ENCODE measurements at regions not wholly inside any gene's neighbourhood (a gene's known extent, or its start where the extent isn't known, plus 50 kb on each side); places are given as distances from the start of the nearest gene placed in this dataset.

GRCh38 chr2:82708681-82709080 is 1750.4 kb downstream of the SUCLG1 start:
- Histone ChIP-seq H3K4me3 (ENCODE audit: low read depth in 1 of 2, low read length in 2 of 2) (no peak overlapping the region), H3K9me3 (ENCODE audit: control insufficient read depth in 2 of 2, insufficient read depth in 1 of 2, low read depth in 1 of 2, low read length in 1 of 2) (no peaks in the 10 kb centered on the region), H3K27me3 (ENCODE audit: control insufficient read depth in 1 of 2, insufficient read depth in 2 of 2, low read length in 2 of 2) (no peaks in the 10 kb centered on the region), H3K4me1 (ENCODE audit: control insufficient read depth in 2 of 2, insufficient read depth in 2 of 2, low read length in 1 of 2) (no peaks in the 10 kb centered on the region), H3K36me3 (ENCODE audit: control insufficient read depth in 2 of 2, insufficient read depth in 2 of 2, low read length in 1 of 2) (no peaks in the 10 kb centered on the region), H3K27ac (ENCODE audit: low read depth in 2 of 2, low read length in 1 of 2) (no peak overlapping the region)
- 65 to 67% methylated on average over 2 of the region's 2 CpGs for WGBS, 2 donors

GRCh38 chr2:82697231-82697630 is 1761.8 kb downstream of the SUCLG1 start:
- Histone ChIP-seq H3K9me3 (ENCODE audit: control insufficient read depth in 2 of 2, insufficient read depth in 1 of 2, low read depth in 1 of 2, low read length in 1 of 2) (no peaks in the 10 kb centered on the region), H3K36me3 (ENCODE audit: control insufficient read depth in 2 of 2, insufficient read depth in 2 of 2, low read length in 1 of 2) (no peaks in the 10 kb centered on the region), H3K27me3 (ENCODE audit: control insufficient read depth in 1 of 2, insufficient read depth in 2 of 2, low read length in 2 of 2) (no peaks in the 10 kb centered on the region), H3K4me3 (ENCODE audit: low read depth in 1 of 2, low read length in 2 of 2) (no peak overlapping the region), H3K27ac (ENCODE audit: low read depth in 2 of 2, low read length in 1 of 2) (no peak overlapping the region), H3K4me1 (ENCODE audit: control insufficient read depth in 2 of 2, insufficient read depth in 2 of 2, low read length in 1 of 2) (no peaks in the 10 kb centered on the region)
- WGBS, 2 donors, result 59 to 69% methylated on average over 1 of the region's 1 CpG

GRCh38 chr2:82694431-82694830 is 1764.6 kb downstream of the SUCLG1 start:
- H3K9me3 ChIP-seq (ENCODE audit: control insufficient read depth in 2 of 2, insufficient read depth in 1 of 2, low read depth in 1 of 2, low read length in 1 of 2), result no peaks in the 10 kb centered on the region
- H3K4me3 ChIP-seq (ENCODE audit: low read depth in 1 of 2, low read length in 2 of 2), result no peak overlapping the region
- WGBS, 2 donors, result 82 to 85% methylated on average over 2 of the region's 2 CpGs
- H3K4me1 ChIP-seq (ENCODE audit: control insufficient read depth in 2 of 2, insufficient read depth in 2 of 2, low read length in 1 of 2), result no peaks in the 10 kb centered on the region
- no peaks in the 10 kb centered on the region for H3K27me3 ChIP-seq (ENCODE audit: control insufficient read depth in 1 of 2, insufficient read depth in 2 of 2, low read length in 2 of 2)
- no peak overlapping the region for H3K27ac ChIP-seq (ENCODE audit: low read depth in 2 of 2, low read length in 1 of 2)
- H3K36me3 ChIP-seq (ENCODE audit: control insufficient read depth in 2 of 2, insufficient read depth in 2 of 2, low read length in 1 of 2), result no peaks in the 10 kb centered on the region

GRCh38 chr2:82690757-82691411 is 1768.2 kb downstream of the SUCLG1 start:
- no peaks in the 10 kb centered on the region for H3K9me3 ChIP-seq (ENCODE audit: control insufficient read depth in 2 of 2, insufficient read depth in 1 of 2, low read depth in 1 of 2, low read length in 1 of 2)
- H3K27me3 ChIP-seq (ENCODE audit: control insufficient read depth in 1 of 2, insufficient read depth in 2 of 2, low read length in 2 of 2), result no peaks in the 10 kb centered on the region
- no peak overlapping the region for H3K27ac ChIP-seq (ENCODE audit: low read depth in 2 of 2, low read length in 1 of 2)
- 76 to 83% methylated on average over 2 of the region's 2 CpGs for WGBS, 2 donors
- no peaks in the 10 kb centered on the region for H3K4me1 ChIP-seq (ENCODE audit: control insufficient read depth in 2 of 2, insufficient read depth in 2 of 2, low read length in 1 of 2)
- no peak overlapping the region for H3K4me3 ChIP-seq (ENCODE audit: low read depth in 1 of 2, low read length in 2 of 2)
- no peaks in the 10 kb centered on the region for H3K36me3 ChIP-seq (ENCODE audit: control insufficient read depth in 2 of 2, insufficient read depth in 2 of 2, low read length in 1 of 2)

- Histone ChIP-seq H3K27ac (ENCODE audit: low read depth in 2 of 2, low read length in 1 of 2) (no peak overlapping the region), H3K9me3 (ENCODE audit: control insufficient read depth in 2 of 2, insufficient read depth in 1 of 2, low read depth in 1 of 2, low read length in 1 of 2) (no peaks in the 10 kb centered on the region), H3K36me3 (ENCODE audit: control insufficient read depth in 2 of 2, insufficient read depth in 2 of 2, low read length in 1 of 2) (no peaks in the 10 kb centered on the region), H3K4me3 (ENCODE audit: low read depth in 1 of 2, low read length in 2 of 2) (no peak overlapping the region), H3K4me1 (ENCODE audit: control insufficient read depth in 2 of 2, insufficient read depth in 2 of 2, low read length in 1 of 2) (no peaks in the 10 kb centered on the region), H3K27me3 (ENCODE audit: control insufficient read depth in 1 of 2, insufficient read depth in 2 of 2, low read length in 2 of 2) (no peaks in the 10 kb centered on the region)
- WGBS, 2 donors, result 55% methylated on average over 2 of the region's 2 CpGs
These were observed 1783.9 kb downstream of the SUCLG1 start for GRCh38 chr2:82675186-82675585.

GRCh38 chr2:82674652-82675051 is 1784.4 kb downstream of the SUCLG1 start:
- H3K27ac ChIP-seq (ENCODE audit: low read depth in 2 of 2, low read length in 1 of 2), result no peak overlapping the region
- no peak overlapping the region for H3K4me3 ChIP-seq (ENCODE audit: low read depth in 1 of 2, low read length in 2 of 2)
- no peaks in the 10 kb centered on the region for H3K36me3 ChIP-seq (ENCODE audit: control insufficient read depth in 2 of 2, insufficient read depth in 2 of 2, low read length in 1 of 2)
- no peaks in the 10 kb centered on the region for H3K9me3 ChIP-seq (ENCODE audit: control insufficient read depth in 2 of 2, insufficient read depth in 1 of 2, low read depth in 1 of 2, low read length in 1 of 2)
- no peaks in the 10 kb centered on the region for H3K27me3 ChIP-seq (ENCODE audit: control insufficient read depth in 1 of 2, insufficient read depth in 2 of 2, low read length in 2 of 2)
- WGBS, 2 donors, result 74 to 79% methylated on average over 3 of the region's 3 CpGs
- no peaks in the 10 kb centered on the region for H3K4me1 ChIP-seq (ENCODE audit: control insufficient read depth in 2 of 2, insufficient read depth in 2 of 2, low read length in 1 of 2)

- Histone ChIP-seq H3K9me3 (ENCODE audit: control insufficient read depth in 2 of 2, insufficient read depth in 1 of 2, low read depth in 1 of 2, low read length in 1 of 2) (no peaks in the 10 kb centered on the region), H3K27ac (ENCODE audit: low read depth in 2 of 2, low read length in 1 of 2) (no peak overlapping the region), H3K4me3 (ENCODE audit: low read depth in 1 of 2, low read length in 2 of 2) (no peak overlapping the region), H3K36me3 (ENCODE audit: control insufficient read depth in 2 of 2, insufficient read depth in 2 of 2, low read length in 1 of 2) (no peaks in the 10 kb centered on the region), H3K27me3 (ENCODE audit: control insufficient read depth in 1 of 2, insufficient read depth in 2 of 2, low read length in 2 of 2) (no peaks in the 10 kb centered on the region), H3K4me1 (ENCODE audit: control insufficient read depth in 2 of 2, insufficient read depth in 2 of 2, low read length in 1 of 2) (no peaks in the 10 kb centered on the region)
- WGBS, 2 donors, result 55 to 71% methylated on average over 1 of the region's 1 CpG
These were observed 1791.6 kb downstream of the SUCLG1 start for GRCh38 chr2:82667491-82667890.

GRCh38 chr2:82665691-82666090 is 1793.4 kb downstream of the SUCLG1 start:
- Histone ChIP-seq H3K9me3 (ENCODE audit: control insufficient read depth in 2 of 2, insufficient read depth in 1 of 2, low read depth in 1 of 2, low read length in 1 of 2) (no peaks in the 10 kb centered on the region), H3K36me3 (ENCODE audit: control insufficient read depth in 2 of 2, insufficient read depth in 2 of 2, low read length in 1 of 2) (no peaks in the 10 kb centered on the region), H3K4me1 (ENCODE audit: control insufficient read depth in 2 of 2, insufficient read depth in 2 of 2, low read length in 1 of 2) (no peaks in the 10 kb centered on the region), H3K27me3 (ENCODE audit: control insufficient read depth in 1 of 2, insufficient read depth in 2 of 2, low read length in 2 of 2) (no peaks in the 10 kb centered on the region), H3K27ac (ENCODE audit: low read depth in 2 of 2, low read length in 1 of 2) (no peak overlapping the region), H3K4me3 (ENCODE audit: low read depth in 1 of 2, low read length in 2 of 2) (no peak overlapping the region)
- WGBS, 2 donors, result 77 to 79% methylated on average over 3 of the region's 3 CpGs

- WGBS, 2 donors, result 43 to 74% methylated on average over 2 of the region's 2 CpGs
- Histone ChIP-seq H3K27ac (ENCODE audit: low read depth in 2 of 2, low read length in 1 of 2) (no peak overlapping the region), H3K27me3 (ENCODE audit: control insufficient read depth in 1 of 2, insufficient read depth in 2 of 2, low read length in 2 of 2) (no peaks in the 10 kb centered on the region), H3K36me3 (ENCODE audit: control insufficient read depth in 2 of 2, insufficient read depth in 2 of 2, low read length in 1 of 2) (no peaks in the 10 kb centered on the region), H3K4me3 (ENCODE audit: low read depth in 1 of 2, low read length in 2 of 2) (no peak overlapping the region), H3K4me1 (ENCODE audit: control insufficient read depth in 2 of 2, insufficient read depth in 2 of 2, low read length in 1 of 2) (no peaks in the 10 kb centered on the region), H3K9me3 (ENCODE audit: control insufficient read depth in 2 of 2, insufficient read depth in 1 of 2, low read depth in 1 of 2, low read length in 1 of 2) (no peaks in the 10 kb centered on the region)
These were observed 1802.0 kb downstream of the SUCLG1 start for GRCh38 chr2:82657106-82657505.

- WGBS, 2 donors, result 34 to 46% methylated on average over 2 of the region's 2 CpGs
These were observed 1802.7 kb downstream of the SUCLG1 start for GRCh38 chr2:82656420-82656819.

More at GRCh38 chr2:82656420-82656819, 1802.7 kb downstream of the SUCLG1 start:
- Histone ChIP-seq H3K4me1 (ENCODE audit: control insufficient read depth in 2 of 2, insufficient read depth in 2 of 2, low read length in 1 of 2) (no peaks in the 10 kb centered on the region), H3K36me3 (ENCODE audit: control insufficient read depth in 2 of 2, insufficient read depth in 2 of 2, low read length in 1 of 2) (no peaks in the 10 kb centered on the region), H3K9me3 (ENCODE audit: control insufficient read depth in 2 of 2, insufficient read depth in 1 of 2, low read depth in 1 of 2, low read length in 1 of 2) (no peaks in the 10 kb centered on the region), H3K27ac (ENCODE audit: low read depth in 2 of 2, low read length in 1 of 2) (no peak overlapping the region), H3K27me3 (ENCODE audit: control insufficient read depth in 1 of 2, insufficient read depth in 2 of 2, low read length in 2 of 2) (no peaks in the 10 kb centered on the region), H3K4me3 (ENCODE audit: low read depth in 1 of 2, low read length in 2 of 2) (no peak overlapping the region)

All from esophagus (tissue), 2 donors.